GM19468 (cell line): ENCODE measurements at regions not wholly inside any gene's neighbourhood (a gene's known extent, or its start where the extent isn't known, plus 50 kb on each side); places are given as distances from the start of the nearest gene placed in this dataset.
"Not testable (repeated sequence)": the region's sequence is repeated elsewhere in the genome, so short reads cannot be mapped to it uniquely, and the experiment has no call there.

Source experiments
- ATAC-seq: cut with Tn5 transposase; IDR thresholded peaks from one replicate; pipeline ENCODE4 v1.9.1; 2021; ENCODE audit warnings: mild to moderate bottlenecking, moderate library complexity, moderate number of reproducible peaks; ENCODE audit not compliant: unreplicated experiment; ENCODE audit errors: extremely low read depth

DNA sequence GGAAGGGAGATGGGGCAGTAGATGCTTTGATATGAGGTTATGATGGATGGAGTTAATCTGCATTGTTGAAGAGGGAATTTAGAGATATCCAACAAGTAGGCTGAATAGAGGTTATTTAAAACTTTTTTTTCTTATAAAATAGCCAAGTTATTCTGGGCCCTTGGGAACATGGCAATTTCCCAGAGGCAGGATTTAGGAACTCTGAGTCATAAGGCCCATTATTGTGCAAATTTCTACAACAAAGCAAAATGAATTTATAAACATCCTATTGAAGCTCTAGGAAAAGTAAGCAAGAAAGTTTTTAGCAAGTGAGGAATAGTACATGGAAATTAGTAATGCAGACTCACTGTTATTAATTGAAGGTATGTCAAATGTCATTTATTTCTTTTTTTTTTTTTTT lies 160.9 kb upstream of the NPY start:
- ATAC-seq = no peak

DNA sequence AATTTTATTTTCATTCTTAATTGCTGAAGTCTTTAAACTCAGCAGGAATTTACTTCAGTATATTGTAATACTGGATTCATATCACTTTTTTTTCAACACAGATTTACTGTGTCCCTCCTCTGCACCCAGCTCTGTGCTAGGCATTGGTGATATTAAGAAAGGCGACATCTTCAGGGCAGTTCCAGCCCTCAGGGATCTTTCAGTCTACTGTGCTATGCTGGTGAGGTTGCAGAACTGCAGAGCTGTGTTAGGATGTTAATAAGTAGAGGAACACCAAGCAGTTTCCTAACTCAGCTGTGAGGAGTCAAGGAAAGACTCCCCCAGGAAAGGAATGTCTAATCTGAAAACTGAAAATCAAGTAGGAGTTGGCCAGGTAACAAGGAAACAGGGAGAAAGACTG lies 158.2 kb upstream of the NPY start:
- ATAC-seq = no peak

DNA sequence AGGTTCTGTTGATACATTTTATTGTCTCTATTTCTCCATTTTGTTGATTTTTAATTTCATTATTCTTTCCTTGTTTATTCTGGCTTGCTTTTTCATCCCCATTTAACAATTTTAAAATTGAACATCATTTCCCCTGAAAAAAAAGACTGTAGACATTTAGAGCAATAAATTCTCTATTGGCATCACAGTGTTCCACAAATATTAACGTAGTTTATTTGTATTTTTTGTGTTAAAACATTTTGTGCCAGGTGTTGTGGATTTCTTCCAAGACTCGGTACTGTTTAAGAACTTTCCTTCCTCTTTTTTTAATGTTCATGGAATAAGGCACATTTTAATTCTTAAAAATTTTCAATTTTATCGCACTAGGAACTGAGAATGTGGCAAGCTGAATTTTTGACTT lies 156.1 kb upstream of the NPY start:
- ATAC-seq = no peak

DNA sequence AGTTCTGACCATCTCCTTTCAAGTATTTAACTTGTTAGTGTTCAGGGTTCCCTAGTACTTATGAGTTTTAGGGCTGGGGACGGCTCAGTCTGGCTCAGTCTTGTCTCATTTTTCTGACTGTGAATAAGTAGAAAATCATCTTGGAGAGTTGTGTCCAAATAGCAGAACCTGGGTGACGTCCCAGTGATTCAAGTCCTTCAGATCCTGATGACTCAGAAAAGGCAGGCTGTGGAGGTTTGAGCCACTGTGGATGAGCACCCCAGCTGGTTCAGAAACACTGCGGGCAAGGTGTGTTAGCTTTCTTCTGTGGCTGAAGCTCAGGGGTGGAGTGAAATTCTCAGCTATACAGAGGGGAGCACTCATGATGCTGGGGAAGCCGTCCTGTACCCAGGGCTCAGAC lies 154.4 kb upstream of the NPY start:
- ATAC-seq = no peak

DNA sequence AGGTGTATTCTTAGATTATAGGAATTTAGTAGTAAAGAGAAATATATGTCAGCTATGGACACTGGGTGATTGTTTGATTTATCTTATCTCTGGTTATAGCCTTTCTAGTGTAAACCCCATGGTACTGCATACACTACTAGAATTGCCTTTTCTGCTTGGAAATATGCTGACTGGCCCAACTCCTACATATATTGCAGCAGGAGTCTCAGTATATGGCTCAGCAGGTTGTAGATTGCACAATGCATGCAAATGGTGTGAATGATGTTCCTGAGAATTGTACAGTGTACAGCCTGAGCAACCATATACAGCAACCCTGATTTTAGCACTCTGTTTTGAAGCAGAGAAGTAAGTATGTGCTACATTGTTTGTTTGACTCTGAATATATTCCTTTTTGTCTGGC lies 153.4 kb upstream of the NPY start:
- ATAC-seq = no peak

DNA sequence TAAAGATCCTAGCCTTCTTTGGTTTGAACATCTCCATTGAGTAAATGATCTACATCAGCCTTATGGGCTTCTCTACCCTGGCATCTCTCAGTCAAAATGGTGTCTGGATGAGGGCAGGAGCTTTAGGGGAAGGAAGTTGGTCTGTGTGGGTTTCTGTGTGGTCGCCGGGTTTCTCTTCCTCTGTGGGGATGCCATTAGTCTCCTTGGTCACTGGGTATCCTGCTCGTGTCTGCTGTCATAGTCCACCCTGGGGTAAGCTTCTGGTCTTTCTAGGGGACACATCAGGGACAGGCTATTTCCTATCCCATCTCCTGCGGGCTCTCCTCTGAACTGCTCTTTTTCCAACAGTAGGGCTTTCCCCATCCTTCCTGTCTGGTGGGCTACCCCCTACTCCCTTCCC lies 150.3 kb upstream of the NPY start:
- ATAC-seq = no peak

DNA sequence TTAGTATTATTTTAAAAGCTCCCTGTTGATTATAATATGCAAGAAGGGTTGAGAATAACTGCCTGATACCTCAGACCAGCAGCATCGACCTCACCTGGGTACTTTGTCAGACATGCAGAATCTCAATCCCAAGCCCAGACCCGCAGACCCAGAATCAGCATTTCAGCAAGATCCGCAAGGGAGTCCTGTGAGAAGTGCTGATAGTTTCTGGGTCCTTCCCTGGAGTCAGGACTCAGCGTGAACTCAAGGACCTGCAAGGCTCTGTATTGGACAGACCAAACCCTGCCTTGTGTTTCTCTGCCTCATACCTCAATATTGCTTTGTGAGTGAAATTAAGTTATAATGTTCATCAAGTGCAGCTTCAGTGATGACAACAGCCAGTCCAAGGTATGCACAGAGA lies 149.5 kb upstream of the NPY start:
- no peak for ATAC-seq

DNA sequence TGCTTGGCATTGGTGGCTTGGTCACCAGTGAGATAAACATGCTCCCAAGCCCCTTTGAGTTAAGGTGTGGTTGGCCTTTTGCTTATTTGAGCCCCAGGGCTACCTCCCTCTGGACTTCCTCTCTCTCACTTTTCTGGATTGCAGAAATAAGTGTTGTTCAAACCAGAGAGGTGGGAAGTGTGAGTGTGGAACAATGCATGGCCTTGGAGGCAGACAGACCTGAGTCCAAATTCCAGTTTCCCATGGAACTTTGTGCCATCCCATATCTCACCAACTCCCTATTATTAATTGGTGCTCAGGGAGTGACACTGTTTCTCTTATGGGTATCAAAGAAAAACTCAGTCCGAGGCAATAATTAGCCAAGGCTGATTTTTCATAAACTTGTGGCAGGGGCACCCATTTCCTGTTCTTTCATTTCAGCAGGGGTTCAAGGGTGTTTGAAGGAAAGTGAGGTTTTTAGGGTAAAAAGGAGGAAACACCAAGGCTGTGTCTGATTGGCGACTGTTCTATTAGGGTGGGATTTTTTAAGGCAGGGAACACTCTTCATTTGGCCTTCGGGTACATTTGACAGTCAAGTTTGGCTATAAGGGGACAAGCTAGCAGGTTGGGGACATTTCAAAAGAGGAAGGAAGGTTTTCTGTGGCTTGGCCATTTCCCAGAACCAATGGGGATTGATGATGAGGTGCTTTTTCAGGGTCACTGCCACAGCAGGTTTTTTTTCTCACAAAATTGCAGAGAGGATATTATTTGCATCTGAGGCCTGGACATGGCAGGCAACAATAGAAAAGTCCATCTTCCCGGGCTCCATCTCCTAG lies 148.8 kb upstream of the NPY start:
- ATAC-seq = peak; percentile 58

DNA sequence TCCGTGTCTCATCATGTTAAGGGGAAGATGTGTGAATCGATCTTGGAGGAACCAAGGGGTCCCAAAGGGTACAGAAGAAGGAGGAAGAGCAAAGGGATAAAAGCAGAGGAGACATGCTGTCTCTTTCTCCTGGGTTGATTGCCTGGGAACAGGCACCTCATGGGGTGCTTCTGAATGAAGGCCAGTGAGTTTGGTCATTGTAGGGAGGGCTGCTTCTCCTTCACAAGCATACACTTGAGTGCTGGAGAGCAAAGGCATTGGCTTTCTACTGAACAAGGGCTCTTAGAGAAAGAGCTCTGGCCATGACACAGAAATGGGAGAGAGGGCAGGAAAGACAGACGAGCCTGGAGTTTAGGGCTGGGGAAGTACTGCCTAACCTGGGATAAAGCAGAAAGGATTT lies 146.7 kb upstream of the NPY start:
- no peak for ATAC-seq

DNA sequence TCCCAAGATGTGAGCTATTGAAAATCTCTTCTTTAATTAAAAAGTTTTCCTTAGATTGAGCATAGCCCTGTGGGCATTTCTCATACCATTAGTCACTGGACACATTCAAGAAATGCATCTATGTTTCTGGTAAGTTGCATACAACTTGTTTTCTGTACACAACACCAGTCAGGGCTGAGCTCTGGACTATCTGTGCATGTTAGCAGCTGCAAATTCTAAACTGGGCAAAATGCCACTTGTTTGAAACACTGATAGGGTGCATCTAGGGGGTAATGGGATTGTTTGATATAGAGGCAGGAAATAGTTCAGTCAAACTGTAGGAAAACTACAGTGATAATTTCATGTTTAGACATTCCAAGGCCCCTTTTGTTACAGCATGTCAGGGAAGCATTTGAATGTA lies 145.6 kb upstream of the NPY start:
- ATAC-seq = no peak

DNA sequence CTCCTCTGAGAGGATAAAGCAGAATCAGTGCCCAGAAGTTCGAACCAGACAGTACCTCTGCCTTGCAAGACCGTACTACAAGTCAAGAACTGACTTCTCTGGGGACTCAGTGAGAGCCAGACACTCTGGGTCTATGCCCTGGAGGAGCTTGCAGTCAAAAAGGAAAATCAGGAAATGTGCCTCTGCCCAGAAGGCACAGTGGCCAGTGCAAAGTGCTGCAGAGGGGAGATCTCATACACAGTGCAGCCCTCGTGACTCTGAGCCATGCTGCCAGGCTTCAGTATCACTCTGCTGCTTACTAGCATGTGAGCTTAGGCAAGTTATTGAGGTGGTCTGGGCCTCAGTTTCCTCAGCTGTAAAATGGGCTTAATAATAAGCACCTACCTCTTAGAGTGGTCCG lies 144.0 kb upstream of the NPY start:
- no peak for ATAC-seq

DNA sequence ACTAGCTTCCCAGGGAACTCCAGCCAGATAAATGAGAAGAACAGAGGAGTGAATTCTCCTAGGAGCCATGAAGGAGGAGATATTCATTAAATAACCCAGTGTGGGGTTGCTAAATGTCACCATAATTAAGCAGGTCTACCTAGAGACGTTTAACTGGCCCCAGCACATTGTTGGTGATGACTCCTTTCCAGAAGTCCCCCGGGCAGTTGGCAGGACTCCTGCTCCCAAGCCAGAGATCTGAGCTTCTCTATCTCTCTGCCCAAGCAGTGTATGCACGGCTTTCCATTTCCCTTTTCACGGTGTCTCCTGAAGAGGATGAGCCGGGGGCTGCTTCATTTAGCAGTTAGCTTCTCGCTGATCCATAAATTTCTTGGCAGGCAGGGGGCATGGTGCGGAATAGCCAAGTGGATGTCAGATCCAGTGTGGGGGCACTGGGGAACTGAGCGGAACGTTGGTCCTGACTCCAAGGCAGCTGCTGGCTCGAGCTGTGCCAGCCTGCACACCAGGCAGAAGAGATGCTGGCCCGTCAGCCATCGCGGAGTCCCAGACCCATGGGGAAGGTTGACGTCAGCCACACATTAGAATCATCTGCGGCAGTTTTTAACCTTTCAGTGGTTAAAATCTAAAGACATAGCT lies 142.0 kb upstream of the NPY start:
- ATAC-seq = no peak

DNA sequence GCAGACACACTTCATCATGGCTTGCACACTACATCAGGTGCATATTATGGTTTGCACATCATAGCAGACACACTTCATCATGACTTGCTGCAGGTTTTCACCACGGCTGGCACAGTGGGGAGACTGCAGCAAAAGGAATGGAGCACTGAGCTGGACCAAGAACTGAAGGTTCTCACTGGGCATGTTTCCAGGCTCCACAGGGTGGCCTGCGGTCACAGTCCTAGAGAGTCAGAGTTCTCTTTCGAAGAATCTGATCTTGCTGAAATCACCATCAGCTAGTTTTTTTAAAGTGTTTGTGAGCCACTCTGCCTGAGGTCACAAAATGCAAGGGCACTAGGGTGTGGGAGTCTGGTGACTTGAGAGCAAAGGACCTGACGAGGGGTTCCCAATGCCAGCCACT lies 140.4 kb upstream of the NPY start:
- ATAC-seq = no peak

DNA sequence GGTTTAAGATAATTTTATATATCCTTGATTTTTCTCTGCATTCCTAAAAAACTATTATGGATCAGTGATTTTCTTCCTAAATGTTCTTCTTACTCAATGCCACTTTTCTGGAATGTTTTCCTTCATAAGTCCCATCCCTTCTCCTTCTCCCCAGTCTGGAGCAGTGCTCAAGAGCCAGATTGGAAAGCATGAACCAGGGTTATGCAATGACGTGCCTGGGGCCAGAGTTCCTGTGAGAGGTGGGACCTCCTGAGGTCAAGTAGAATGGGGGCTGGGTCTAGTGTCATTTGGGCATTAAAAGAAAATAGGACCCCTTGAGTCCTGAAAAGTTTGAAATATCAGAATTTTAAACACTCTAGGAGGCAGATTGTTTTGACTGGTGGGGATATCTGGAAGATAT lies 132.0 kb upstream of the NPY start:
- ATAC-seq = no peak

DNA sequence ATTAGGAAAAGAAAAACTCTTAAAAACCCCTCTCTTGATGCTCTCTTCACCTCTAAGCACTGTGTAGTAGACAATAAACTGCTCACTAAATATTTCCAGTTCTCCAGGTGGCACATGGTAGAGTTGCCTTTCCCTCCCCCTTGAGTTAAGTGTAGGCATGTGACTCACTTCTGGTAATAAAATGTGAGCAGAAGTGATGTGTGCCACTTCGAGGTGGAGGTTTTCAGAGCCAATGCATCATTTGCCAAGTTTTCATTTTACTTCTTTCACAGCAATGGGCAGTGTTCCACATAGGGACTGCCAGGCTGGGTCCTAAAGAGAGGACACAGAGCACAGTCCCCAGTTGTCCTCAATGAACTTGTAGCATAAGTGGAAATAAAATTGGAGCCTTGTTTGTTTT lies 131.6 kb upstream of the NPY start:
- no peak for ATAC-seq

DNA sequence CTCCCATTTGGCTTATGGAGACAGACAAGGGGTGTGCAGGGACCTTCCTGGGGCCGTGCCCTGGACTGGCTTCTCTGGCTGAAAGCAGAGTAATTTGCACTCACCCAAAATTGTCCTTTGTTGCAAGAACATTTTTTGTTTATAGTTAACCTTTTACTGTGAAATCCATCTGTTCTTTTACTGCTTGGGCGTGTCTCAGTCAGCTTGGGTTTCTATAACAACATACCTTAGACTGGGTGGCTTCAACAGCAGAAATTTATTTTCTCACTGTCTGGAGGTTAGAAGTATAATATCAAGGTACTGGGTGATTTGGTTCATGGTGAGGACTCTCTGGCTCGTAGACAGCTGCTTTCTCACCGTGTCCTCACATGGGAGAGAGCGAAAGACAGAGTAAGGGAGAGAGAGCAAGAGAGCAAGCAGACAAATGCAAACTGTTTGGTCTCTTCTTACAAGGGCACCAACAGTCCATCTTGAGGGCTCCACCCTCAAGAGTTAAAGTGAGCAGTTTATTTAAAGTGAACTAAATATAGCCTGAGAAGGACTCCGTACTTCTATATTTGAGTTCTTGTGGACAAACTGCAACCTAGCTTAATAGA lies 131.0 kb upstream of the NPY start:
- no peak for ATAC-seq

DNA sequence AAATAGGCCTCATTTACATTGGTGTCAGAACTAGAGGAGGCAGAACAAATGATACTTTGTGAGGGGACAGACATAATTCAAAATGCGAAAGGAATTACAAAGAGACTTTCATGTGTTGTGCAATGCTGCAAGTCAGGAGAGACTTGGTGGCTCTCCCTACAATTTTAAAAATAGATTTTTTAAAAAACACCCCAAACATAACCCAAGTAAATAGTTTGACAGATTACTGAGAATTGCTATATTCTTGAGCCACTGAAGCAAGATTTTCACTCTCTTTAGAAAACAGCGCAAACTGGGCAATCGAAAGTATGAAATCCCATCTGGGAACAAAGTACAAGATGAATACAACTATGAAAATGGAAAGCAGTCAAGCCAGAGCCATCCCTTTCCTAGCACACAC lies 126.3 kb upstream of the NPY start:
- ATAC-seq = no peak

DNA sequence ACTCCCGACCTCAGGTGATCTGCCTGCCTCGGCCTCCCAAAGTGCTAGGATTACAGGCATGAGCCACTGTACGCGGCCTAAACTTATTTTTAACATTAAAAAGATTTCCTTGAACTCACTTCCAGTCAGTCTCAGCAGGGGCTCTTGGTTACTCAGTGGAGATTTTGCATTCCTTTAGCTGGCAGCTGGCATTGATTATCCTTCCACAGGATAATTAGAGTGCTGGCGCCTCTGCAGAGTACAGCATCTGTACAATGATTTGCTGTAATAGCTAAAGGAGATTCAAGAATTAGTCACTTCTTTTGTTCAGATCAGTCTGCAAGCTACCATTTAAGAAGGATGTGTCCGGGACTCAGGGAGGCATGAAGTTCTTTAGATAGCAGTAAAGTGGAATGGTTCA lies 125.0 kb upstream of the NPY start:
- ATAC-seq = no peak

DNA sequence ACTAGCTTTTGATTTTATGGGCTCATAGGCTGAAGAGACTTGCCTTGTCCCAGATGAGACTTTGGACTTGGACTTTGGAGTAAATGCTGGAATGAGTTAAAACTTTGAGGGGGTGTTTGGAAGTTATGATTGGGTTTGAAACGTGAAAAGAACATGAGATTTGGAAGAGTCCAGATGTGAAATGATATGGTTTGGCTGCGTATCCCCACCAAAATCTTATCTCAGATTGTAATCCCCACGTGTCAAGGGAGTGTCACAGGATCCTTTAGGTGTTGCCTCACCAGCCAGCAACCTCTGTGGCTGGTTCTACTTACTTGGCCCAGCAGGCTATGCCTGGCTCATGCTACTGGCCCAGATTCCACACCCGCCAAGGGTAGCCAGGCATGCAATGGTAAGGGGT lies 119.6 kb upstream of the NPY start:
- ATAC-seq = no peak

DNA sequence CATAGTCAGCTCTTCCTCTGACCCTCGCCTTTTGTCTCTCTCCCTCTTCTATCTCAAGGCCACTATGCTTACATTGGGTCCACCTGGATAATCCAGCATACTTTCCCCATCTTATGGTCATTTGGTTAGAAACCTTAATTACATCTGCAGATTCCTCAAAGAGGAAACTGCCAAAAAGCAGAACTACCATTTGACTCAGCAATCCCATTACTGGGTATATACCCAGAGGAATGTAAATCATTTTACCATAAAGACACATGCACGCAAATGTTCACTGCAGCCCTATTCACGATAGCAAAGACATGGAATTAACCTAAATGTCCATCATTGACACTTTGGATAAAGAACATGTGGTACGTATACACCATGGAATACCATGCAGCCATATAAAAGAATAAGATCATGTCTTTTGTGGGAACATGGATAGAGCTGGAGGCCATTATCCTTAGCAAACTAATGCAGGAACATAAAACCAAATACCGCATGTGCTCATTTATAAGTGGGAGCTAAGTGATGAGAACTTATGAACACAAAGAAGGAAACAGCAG lies 114.8 kb upstream of the NPY start:
- ATAC-seq = no peak

DNA sequence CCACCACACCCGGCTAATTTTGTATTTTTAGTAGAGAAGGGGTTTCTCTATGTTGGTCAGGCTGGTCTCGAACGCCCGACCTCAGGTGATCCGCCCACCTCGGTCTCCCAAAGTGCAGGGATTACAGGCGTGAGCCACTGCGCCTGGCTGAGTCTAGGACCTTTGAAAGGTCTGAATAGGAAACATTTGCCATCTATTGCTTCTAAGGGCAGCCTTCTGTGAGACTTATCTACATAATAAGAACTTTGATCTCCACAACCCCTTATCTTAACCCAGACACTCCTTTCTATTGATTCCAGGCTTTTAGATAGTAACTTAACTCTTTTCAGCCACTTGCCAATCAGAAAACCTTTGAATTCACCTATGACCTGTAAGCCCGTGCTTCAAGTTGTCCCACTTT lies 112.0 kb upstream of the NPY start:
- not testable (repeated sequence) for ATAC-seq
